ENCODE measurements at regions not wholly inside any gene's neighbourhood (a gene's known extent, or its start where the extent isn't known, plus 50 kb on each side); places are given as distances from the start of the nearest gene placed in this dataset.

DNA sequence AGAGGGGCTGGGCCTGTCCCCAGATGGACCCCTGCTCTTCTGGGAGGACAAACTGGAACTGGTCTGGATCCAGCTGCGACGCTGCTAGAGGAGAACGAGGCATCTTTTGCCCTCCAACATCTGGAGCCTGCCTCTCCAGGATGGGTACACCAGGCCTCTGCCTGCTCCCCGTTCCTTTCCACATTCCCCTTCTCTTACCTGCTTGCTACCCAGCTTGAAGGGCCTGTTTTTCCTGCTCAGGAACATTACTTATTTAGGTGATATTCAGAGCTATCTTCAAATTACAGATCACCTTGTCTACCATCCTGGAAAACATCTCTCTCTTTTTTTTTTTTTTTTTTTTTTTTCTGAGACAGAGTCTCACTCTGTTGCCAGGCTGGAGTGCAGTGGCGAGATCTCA lies 64.0 kb downstream of the CHRD start:
- TF ChIP-seq POLR2A (IDR thresholded peaks at IDR 0.05): no peak
- TF ChIP-seq CTCF (IDR thresholded peaks at IDR 0.05): no peak

Measured in Peyer's patch (tissue), 4 donors.